ENCODE measurements at regions not wholly inside any gene's neighbourhood (a gene's known extent, or its start where the extent isn't known, plus 50 kb on each side); places are given as distances from the start of the nearest gene placed in this dataset.
"Not testable (repeated sequence)": the region's sequence is repeated elsewhere in the genome, so short reads cannot be mapped to it uniquely, and the experiment has no call there.

- peaks cover 26% of the 10 kb centered on the region for H3K9me3 Mint-ChIP-seq (ENCODE audit: low read depth)
- DNase-seq (ENCODE audit: low spot score, unreplicated experiment), result no peak
- no peak for TF ChIP-seq CTCF (IDR thresholded peaks at IDR 0.05; ENCODE audit: unreplicated experiment)
- H3K4me1 Mint-ChIP-seq (ENCODE audit: low read depth), result peaks cover 3% of the 10 kb centered on the region
- H3K27me3 Mint-ChIP-seq, result no peaks in the 10 kb centered on the region
- no peak overlapping the region for H3K4me3 Mint-ChIP-seq (ENCODE audit: low read depth)
- peak overlapping the region; percentile 1 for H3K27ac Mint-ChIP-seq
- peaks cover 4% of the 10 kb centered on the region for H3K36me3 Mint-ChIP-seq (ENCODE audit: insufficient read depth)
Observed at GRCh38 chr15:35271371-35272043, 186.4 kb upstream of the NANOGP8 start.

- Mint-ChIP-seq H3K4me1 (ENCODE audit: low read depth) (peaks cover 7% of the 10 kb centered on the region), H3K27ac (no peak overlapping the region), H3K36me3 (ENCODE audit: insufficient read depth) (peaks cover 2% of the 10 kb centered on the region), H3K4me3 (ENCODE audit: low read depth) (no peak overlapping the region), H3K9me3 (ENCODE audit: low read depth) (peaks cover 4% of the 10 kb centered on the region), H3K27me3 (no peaks in the 10 kb centered on the region)
- no peak for TF ChIP-seq CTCF (IDR thresholded peaks at IDR 0.05; ENCODE audit: unreplicated experiment)
- DNase-seq (ENCODE audit: low spot score, unreplicated experiment), result no peak
Observed at GRCh38 chr15:35260941-35261340, 175.8 kb upstream of the NANOGP8 start.

- H3K27ac Mint-ChIP-seq; H3K9me3 Mint-ChIP-seq (ENCODE audit: low read depth); H3K27me3 Mint-ChIP-seq; H3K4me1 Mint-ChIP-seq (ENCODE audit: low read depth); H3K4me3 Mint-ChIP-seq (ENCODE audit: low read depth); DNase-seq (ENCODE audit: low spot score, unreplicated experiment); H3K36me3 Mint-ChIP-seq (ENCODE audit: insufficient read depth): not testable (repeated sequence)
Observed at GRCh38 chr15:35260274-35260673, 175.2 kb upstream of the NANOGP8 start.

- no peak overlapping the region for H3K27ac Mint-ChIP-seq
- peaks cover 11% of the 10 kb centered on the region for H3K4me1 Mint-ChIP-seq (ENCODE audit: low read depth)
- peaks cover 4% of the 10 kb centered on the region for H3K27me3 Mint-ChIP-seq
- H3K36me3 Mint-ChIP-seq (ENCODE audit: insufficient read depth), result peaks cover 2% of the 10 kb centered on the region
- TF ChIP-seq CTCF (IDR thresholded peaks at IDR 0.05; ENCODE audit: unreplicated experiment), result no peak
- H3K4me3 Mint-ChIP-seq (ENCODE audit: low read depth), result no peak overlapping the region
- DNase-seq (ENCODE audit: low spot score, unreplicated experiment), result no peak
- H3K9me3 Mint-ChIP-seq (ENCODE audit: low read depth), result peaks cover 4% of the 10 kb centered on the region
Observed at GRCh38 chr15:35256551-35256950, 171.5 kb upstream of the NANOGP8 start.

GRCh38 chr15:35256141-35256540 lies 171.0 kb upstream of the NANOGP8 start:
- peaks cover 4% of the 10 kb centered on the region for H3K27me3 Mint-ChIP-seq

GRCh38 chr15:35254908-35255307 lies 169.8 kb upstream of the NANOGP8 start:
- not testable (repeated sequence) for H3K9me3 Mint-ChIP-seq (ENCODE audit: low read depth); H3K36me3 Mint-ChIP-seq (ENCODE audit: insufficient read depth); H3K4me3 Mint-ChIP-seq (ENCODE audit: low read depth); DNase-seq (ENCODE audit: low spot score, unreplicated experiment); H3K27ac Mint-ChIP-seq; H3K27me3 Mint-ChIP-seq; H3K4me1 Mint-ChIP-seq (ENCODE audit: low read depth)

More at GRCh38 chr15:35256141-35256540, 171.0 kb upstream of the NANOGP8 start:
- H3K36me3 Mint-ChIP-seq (ENCODE audit: insufficient read depth), result peaks cover 2% of the 10 kb centered on the region
- H3K4me3 Mint-ChIP-seq (ENCODE audit: low read depth), result no peak overlapping the region
- H3K9me3 Mint-ChIP-seq (ENCODE audit: low read depth), result peaks cover 4% of the 10 kb centered on the region
- H3K27ac Mint-ChIP-seq, result no peak overlapping the region
- H3K4me1 Mint-ChIP-seq (ENCODE audit: low read depth), result peaks cover 11% of the 10 kb centered on the region
- no peak for DNase-seq (ENCODE audit: low spot score, unreplicated experiment)
- no peak for TF ChIP-seq CTCF (IDR thresholded peaks at IDR 0.05; ENCODE audit: unreplicated experiment)

Data from progenitor cell of endocrine pancreas (in vitro differentiated cells).